ENCODE measurements at regions not wholly inside any gene's neighbourhood (a gene's known extent, or its start where the extent isn't known, plus 50 kb on each side); places are given as distances from the start of the nearest gene placed in this dataset.
A peak's percentile ranks its signal among the peaks of the same experiment; 100 is the strongest.

DNA sequence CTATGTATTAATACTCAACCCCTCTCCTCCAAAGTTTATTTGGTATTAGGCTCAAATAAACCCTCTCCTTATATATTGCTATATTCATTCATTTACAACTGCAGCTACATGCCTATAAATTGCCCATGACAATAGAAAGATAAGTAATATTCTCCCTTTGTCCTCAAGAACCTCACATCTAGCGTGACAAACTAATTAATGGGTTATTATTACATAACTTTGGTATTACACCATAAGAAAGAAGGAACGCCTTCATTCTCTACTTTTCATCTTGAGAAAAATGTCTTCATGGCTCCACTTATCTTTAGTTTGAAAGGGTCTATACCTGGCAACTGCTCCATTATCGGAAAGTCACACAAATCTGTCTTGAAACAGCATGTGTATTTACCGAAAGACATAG, 157.7 kb upstream of the RASGEF1B start:
- Mint-ChIP-seq H3K36me3 (no peaks in the 10 kb centered on the region), H3K27ac (no peak overlapping the region), H3K9me3 (no peaks in the 10 kb centered on the region), H3K4me1 (peaks cover 15% of the 10 kb centered on the region), H3K4me3 (peak overlapping the region in 1 of 2 donors; percentile 15), H3K27me3 (ENCODE audit: low read depth in 3 of 3) (peaks cover 2 to 4% (median 2%) of the 10 kb centered on the region in 3 donors)
- WGBS (ENCODE audit: insufficient coverage): 86% methylated on average over 1 of the region's 4 CpGs
- Histone ChIP-seq H3K27me3 (ENCODE audit: control insufficient read depth in 2 of 2, insufficient read depth in 2 of 2, low read length in 2 of 2) (no peaks in the 10 kb centered on the region), H3K9me3 (replicated peaks in 1 of 2; ENCODE audit: control insufficient read depth in 1 of 2, insufficient read depth in 1 of 2, low read length in 2 of 2) (no peaks in the 10 kb centered on the region), H3K27ac (ENCODE audit: low read depth in 1 of 2, low read length in 2 of 2) (no peak overlapping the region), H3K4me1 (ENCODE audit: control insufficient read depth in 1 of 2, insufficient read depth in 2 of 2, low read length in 2 of 2) (peaks cover 0 to 7% of the 10 kb centered on the region in 2 donors), H3K79me2 (ENCODE audit: insufficient read depth, low read length) (no peaks in the 10 kb centered on the region), H3K9ac (ENCODE audit: insufficient read depth, low read length, poor library complexity, severe bottlenecking) (no peak overlapping the region), H4K20me1 (ENCODE audit: insufficient read depth, low read length) (no peaks in the 10 kb centered on the region), H3K4me3 (replicated peaks in 1 of 3; ENCODE audit: low read depth in 2 of 3, low read length in 3 of 3) (no peak overlapping the region), H3K36me3 (replicated peaks in 1 of 2; ENCODE audit: control insufficient read depth in 1 of 2, insufficient read depth in 2 of 2, low read length in 2 of 2) (no peaks in the 10 kb centered on the region), H2AFZ (ENCODE audit: insufficient read depth, low read depth, low read length, poor library complexity, severe bottlenecking) (no peak overlapping the region), H3K4me2 (replicated peaks; ENCODE audit: extremely low read depth, low read length, poor library complexity, severe bottlenecking) (no peak overlapping the region)
- DNase-seq: peak in 2 of 3 donors; percentile 61 to 62
- intact Hi-C loops (cut with micrococcal nuclease): no loop called here
- no peak for TF ChIP-seq CTCF (IDR thresholded peaks at IDR 0.05)

- Mint-ChIP-seq H3K9me3 (no peaks in the 10 kb centered on the region), H3K27me3 (ENCODE audit: low read depth in 3 of 3) (peaks cover 2 to 4% (median 2%) of the 10 kb centered on the region in 3 donors), H3K4me3 (no peak overlapping the region), H3K4me1 (peaks cover 13% of the 10 kb centered on the region), H3K36me3 (no peaks in the 10 kb centered on the region), H3K27ac (no peak overlapping the region)
- Histone ChIP-seq H3K36me3 (replicated peaks in 1 of 2; ENCODE audit: control insufficient read depth in 1 of 2, insufficient read depth in 2 of 2, low read length in 2 of 2) (no peaks in the 10 kb centered on the region), H3K9ac (ENCODE audit: insufficient read depth, low read length, poor library complexity, severe bottlenecking) (no peak overlapping the region), H3K4me3 (replicated peaks in 1 of 3; ENCODE audit: low read depth in 2 of 3, low read length in 3 of 3) (no peak overlapping the region), H2AFZ (ENCODE audit: insufficient read depth, low read depth, low read length, poor library complexity, severe bottlenecking) (no peak overlapping the region), H3K27me3 (ENCODE audit: control insufficient read depth in 2 of 2, insufficient read depth in 2 of 2, low read length in 2 of 2) (no peaks in the 10 kb centered on the region), H3K27ac (ENCODE audit: low read depth in 1 of 2, low read length in 2 of 2) (no peak overlapping the region), H3K79me2 (ENCODE audit: insufficient read depth, low read length) (no peaks in the 10 kb centered on the region), H3K4me2 (replicated peaks; ENCODE audit: extremely low read depth, low read length, poor library complexity, severe bottlenecking) (no peak overlapping the region), H3K9me3 (replicated peaks in 1 of 2; ENCODE audit: control insufficient read depth in 1 of 2, insufficient read depth in 1 of 2, low read length in 2 of 2) (no peaks in the 10 kb centered on the region), H4K20me1 (ENCODE audit: insufficient read depth, low read length) (no peaks in the 10 kb centered on the region), H3K4me1 (ENCODE audit: control insufficient read depth in 1 of 2, insufficient read depth in 2 of 2, low read length in 2 of 2) (peaks cover 0 to 7% of the 10 kb centered on the region in 2 donors)
- no peak for TF ChIP-seq CTCF (IDR thresholded peaks at IDR 0.05)
- no peak for DNase-seq
- intact Hi-C loops (cut with micrococcal nuclease): no loop called here
- WGBS (ENCODE audit: insufficient coverage): no CpG with 5 or more reads among the region's 3 CpGs
These were observed 156.8 kb upstream of the RASGEF1B start for GRCh38 chr4:81628489-81628888.

Data from CD14-positive monocyte (primary cell).